Right renal cortex interstitium (tissue), 3 donors: ENCODE measurements at regions not wholly inside any gene's neighbourhood (a gene's known extent, or its start where the extent isn't known, plus 50 kb on each side); places are given as distances from the start of the nearest gene placed in this dataset.
"Not testable (repeated sequence)": the region's sequence is repeated elsewhere in the genome, so short reads cannot be mapped to it uniquely, and the experiment has no call there.

Source experiments
- DNase-seq, 3 donors: peaks; one replicate each; pipeline ENCODE4 v3.0.0-alpha.2; 2013; ENCODE audit warnings: low read depth in 3 of 3, low spot score in 2 of 3

DNA sequence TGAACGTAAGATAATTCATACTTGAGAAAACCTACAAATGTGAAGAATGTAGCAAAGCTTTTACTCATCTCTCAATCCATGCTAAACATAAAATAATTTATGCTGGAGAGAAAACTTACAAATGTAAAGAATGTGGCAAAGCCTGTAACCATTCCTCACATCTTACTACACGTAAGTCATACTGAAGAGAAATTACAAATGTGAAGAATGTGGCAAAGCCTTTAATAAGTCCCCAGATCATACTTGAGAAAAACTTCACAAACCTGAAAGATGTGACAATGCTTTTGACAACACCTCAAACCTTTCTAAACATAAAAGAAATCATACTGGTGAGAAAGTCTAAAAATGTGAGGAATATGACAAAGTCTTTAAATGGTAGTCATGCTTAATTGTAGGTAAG, 89.4 kb downstream of the ZNF675 start:
- DNase-seq = no peak

DNA sequence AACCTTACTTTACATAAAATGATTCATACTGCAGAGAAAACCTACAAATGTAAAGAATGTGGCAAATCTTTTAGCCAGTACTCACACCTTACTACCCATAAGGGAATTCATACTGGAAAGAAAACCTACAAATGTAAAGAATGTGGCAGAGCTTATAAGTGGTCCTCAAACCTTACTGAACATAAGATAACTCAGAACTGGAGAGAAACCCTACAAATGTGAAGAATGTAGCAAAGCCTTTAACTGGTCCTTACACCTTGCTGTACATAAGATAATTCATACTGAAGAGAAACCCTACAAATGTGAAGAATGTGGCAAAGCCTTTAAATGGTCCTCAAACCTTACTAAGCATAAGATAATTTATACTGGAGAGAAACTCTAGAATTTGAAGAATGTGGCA, 90.1 kb downstream of the ZNF675 start:
- DNase-seq = no peak

DNA sequence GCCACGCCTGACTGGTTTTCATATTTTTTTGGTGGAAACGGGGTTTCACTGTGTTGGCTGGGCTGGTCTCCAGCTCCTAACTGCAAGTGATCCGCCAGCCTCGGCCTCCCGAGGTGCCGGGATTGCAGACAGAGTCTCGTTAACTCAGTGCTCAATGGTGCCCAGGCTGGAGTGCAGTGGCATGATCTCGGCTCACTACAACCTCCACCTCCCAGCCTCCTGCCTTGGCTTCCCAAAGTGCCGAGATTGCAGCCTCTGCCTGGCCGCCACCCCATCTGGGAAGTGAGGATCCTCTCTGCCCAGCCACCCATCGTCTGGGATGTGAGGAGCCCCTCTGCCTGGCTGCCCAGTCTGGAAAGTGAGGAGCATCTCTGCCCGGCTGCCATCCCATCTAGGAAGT, 92.7 kb downstream of the ZNF675 start:
- not testable (repeated sequence) for DNase-seq

DNA sequence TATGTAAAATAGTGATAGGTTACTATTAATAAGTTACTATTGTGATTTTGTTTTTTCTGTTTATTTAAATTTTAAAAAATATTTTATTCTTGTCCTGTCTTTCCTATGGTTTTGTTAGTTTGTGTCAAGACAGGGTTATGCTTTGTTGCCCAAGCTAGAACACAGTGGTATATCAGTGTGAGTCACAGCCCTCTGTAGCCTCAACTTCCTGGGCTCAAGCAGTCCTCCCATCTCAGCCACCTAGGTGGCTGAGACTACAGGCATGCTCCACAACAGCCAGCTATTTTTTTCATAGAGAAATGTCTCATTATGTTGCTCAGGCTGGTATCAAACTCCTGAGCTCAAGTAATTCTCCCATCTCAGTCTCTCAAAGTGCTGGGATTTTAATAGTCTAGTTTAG, 99.5 kb downstream of the ZNF675 start:
- no peak for DNase-seq

DNA sequence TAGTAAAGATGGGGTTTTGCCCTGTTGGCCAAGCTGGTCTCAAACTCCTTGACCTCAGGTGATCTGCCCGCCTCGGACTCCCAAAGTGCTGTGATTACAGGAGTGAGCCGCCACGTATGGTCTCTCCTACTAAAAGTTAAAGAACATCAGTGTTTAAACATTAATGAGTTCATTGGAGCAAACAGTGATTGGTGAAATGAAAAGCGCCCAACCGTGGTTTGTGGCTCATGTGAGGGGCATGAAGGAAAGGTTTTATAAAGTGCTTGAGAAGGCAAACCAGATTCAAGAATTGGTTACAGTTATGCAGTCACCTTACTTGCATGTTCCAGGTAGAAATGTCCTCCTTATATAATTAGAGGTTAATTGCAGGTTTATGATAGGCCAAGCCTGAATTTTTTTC, 109.5 kb downstream of the ZNF675 start:
- no peak for DNase-seq

GRCh38 chr19:23571175-23571574, 115.8 kb downstream of the ZNF675 start:
- no peak for DNase-seq

GRCh38 chr19:23568116-23568515, 118.9 kb downstream of the ZNF675 start:
- DNase-seq = not testable (repeated sequence)

GRCh38 chr19:23565256-23565655, 121.8 kb downstream of the ZNF675 start:
- DNase-seq = no peak

DNA sequence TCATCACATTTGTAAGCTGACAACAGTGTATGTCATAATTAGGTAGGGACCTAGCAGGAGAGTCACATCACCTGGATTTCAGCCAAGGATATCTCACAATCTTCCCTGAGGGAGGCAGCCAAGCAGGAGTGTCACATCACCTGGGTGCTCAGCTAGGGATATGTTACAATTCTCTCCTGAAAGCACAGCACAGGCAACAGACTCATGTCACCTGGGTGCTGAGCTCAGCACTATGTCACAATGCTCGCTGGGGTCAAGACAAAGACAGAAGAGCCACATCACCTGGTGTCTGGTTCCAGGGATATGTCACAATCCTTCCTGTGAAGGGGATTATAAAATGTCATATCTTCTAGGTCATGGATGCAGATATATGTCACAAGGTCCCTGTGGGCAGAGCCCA, 123.7 kb downstream of the ZNF675 start:
- DNase-seq = no peak

DNA sequence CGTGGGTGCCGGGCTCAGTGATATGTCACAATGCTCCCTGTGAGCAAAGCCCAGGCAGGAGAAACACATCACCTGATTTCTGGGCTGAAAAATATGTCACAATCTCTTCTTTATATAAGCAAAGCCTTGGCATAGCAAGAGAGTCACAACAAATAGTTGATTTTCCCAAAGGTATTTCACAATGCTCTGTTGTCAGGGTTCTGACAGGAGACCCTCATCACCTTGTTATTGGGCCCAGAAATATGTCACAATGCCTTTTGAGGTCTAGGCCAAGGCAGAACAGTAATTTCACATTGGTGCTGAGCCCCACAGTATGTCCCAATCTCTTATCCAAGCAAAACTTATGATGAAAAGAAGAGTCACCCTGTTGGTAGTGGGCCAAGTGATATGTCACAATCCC, 125.7 kb downstream of the ZNF675 start:
- no peak for DNase-seq

- no peak for DNase-seq
These were observed 127.0 kb downstream of the ZNF675 start for GRCh38 chr19:23560051-23560450.

- no peak for DNase-seq
These were observed 128.5 kb downstream of the ZNF675 start for GRCh38 chr19:23558541-23558940.

GRCh38 chr19:23557381-23557780, 129.6 kb downstream of the ZNF675 start:
- DNase-seq = no peak

DNA sequence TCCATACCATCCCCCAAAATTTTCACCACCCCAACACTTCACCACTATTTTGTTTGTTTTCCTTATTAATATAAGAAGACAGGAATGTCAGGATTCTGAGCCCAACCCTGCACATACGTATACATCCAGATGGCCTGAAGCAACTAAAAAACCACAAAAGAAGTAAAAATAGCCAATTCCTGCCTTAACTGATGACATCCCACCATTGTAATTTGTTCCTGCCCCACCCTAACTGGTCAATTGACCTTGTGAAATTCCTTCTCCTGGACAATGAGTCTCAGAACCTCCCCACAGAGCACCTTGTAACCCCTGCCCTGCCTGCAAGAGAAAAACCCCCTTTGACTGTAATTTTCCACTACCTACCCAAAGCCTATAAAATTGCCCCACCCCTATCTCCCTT, 132.5 kb downstream of the ZNF675 start:
- no peak for DNase-seq

DNA sequence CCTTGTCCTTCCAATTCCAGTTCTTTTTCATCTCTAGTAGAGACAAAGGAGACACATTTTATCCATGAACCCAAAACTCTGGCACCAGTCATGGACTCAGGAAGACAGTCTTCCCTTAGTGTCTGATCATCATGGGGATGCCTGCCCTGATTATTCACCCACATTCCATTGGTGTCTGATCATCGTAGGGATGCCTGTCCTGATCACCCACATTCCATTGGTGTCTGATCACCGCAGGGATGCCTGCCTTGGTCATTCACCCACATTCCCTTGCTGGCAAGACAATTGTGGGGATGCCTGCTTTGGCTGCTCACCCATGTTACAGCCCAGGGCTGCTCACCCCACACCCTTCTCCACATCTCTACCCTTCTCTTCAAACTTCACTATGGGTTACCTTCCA, 136.9 kb downstream of the ZNF675 start:
- not testable (repeated sequence) for DNase-seq

DNA sequence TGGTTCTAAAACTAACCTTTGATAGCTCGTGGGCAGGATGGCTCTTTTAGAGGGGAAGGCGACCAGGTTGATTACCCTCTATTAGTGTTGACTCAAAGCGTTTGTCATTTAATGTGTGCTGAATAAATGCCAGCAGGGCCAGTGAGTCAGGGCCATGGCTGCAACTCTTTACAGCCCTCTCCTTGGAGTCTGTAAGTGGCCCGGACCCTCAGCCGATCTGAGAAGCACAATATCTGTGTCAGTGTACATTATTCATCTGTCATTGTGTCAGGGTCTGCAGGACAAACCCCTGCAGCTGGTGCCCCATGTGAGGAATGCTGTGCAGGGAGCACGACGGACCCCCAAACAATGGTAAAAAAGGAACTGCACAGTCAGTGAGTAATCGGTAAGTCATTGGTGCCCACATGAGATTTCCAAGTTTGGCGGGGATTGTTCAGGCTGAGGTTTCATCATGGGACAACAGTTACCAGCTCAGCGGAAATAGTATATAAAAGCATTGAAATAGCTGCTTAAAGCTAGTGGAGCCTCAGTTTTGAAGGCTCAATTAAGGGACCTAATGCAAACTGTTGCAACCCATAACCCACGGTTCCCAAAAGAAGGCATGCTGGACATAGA, 139.1 kb downstream of the ZNF675 start:
- no peak for DNase-seq

DNA sequence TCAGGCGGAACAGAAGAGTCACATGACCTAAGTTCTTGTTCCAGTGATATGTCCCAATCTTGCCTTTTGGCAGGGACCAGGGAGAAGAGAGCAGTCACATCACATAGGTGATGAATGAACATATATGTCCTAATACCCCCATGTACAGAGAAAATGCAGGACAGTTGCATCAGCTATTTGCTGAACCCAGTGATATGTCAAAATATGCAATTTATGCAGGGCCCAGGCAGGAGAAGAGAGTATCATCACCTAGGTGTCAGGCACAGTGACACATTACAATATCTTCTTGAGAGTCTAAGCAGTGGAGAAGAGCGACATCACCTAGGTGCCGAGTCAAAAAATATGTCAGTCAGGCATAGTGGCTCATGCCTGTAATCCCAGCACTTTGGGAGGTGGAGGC, 139.9 kb downstream of the ZNF675 start:
- no peak for DNase-seq

DNA sequence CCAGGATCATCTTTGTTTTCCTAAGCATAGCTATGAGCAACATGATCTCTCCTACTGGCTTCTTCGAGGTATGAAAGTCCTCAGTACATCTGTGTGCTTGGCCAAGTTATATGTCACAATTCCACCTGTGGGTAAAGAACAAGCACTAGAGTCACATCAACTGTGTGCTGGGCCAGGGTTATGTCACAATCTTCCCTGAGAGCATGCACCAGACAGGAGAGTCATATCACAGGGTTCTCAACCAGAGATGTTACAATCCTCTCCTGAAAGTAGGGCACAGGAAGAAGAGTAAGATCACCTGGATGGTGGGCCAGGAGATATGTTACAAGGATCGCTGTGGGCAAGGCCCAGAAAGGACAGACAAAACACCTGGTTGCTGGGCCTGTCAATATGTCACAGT, 143.7 kb downstream of the ZNF675 start:
- DNase-seq = no peak

DNA sequence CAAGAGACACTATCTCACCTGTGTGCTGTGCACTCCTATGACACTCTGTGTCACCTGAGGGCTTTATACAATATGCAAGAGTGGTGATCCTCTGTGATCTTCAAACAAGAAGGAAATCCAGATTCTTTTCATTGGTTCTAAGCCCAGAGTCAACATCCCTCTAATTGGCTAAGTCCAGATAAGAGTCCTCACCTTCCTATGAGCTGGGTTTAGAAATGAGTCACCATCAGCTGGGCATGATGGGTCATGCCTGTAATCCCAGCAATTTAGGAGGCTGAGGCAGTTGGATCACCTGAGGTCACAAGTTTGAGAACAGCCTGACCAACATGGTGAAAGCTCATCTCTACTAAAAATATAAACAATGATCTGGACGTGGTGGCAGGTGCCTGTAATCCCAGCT, 144.4 kb downstream of the ZNF675 start:
- no peak for DNase-seq

DNA sequence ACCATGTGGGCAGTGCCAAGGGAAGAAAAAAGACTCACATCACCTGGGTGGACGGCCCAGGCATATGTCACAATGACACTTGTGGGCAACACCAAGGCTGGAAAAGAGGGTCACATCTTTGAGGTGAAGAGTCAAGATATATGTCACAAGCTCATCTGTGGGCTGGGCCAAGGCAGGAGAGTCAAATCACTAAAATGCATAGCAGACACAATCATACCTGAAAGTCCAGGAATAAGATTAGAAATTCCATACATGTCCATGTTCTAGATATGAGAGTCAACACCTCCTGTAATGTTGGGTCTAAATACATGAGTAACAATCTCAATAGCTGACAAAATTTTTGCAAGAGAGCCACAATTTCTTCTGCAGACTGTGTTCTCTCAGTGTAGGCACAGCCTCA, 145.0 kb downstream of the ZNF675 start:
- DNase-seq = no peak

DNA sequence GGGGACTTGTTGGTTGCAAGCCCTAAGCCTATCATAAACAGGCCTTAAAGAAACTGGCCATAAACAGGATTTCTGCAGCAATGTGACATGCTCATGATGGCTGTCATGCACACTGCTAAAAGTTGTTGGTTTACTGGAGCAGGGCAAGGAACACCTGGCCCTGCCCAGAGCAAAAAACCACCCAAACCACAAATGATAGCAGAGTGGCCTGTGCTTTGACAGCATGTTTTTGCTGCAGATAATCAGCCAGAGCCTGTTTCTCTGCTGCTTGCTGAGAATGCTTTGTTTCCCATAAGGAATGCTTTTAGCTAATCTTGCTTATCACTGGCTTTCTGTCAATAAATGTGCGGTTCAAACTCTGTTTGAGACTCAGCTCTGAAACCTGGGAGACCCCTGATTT, 144.9 kb upstream of the ZNF91 start:
- not testable (repeated sequence) for DNase-seq

DNA sequence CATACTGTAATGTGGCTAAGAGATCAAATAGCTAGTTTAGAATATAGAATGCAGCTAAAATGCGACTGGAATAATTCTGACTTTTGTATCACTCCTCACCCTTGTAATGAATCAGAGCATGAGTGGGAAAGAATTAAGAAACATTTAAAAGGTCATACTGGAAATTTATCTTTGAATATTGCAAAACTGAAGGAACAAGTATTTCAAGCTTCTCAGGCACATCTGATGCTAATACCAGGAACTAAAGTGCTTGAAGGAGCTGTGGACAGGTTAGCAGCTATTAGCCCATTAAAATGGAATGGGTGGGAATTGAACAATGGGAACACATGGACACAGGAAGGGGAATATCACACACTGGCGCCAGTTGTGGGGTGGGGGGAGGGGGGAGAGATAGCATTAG, 144.2 kb upstream of the ZNF91 start:
- DNase-seq = no peak

GRCh38 chr19:23537136-23537535, 141.9 kb upstream of the ZNF91 start:
- DNase-seq = not testable (repeated sequence)
